ENCODE measurements at regions not wholly inside any gene's neighbourhood (a gene's known extent, or its start where the extent isn't known, plus 50 kb on each side); places are given as distances from the start of the nearest gene placed in this dataset.

GRCh38 chr1:103177108-103177775 is 68.9 kb upstream of the COL11A1 start:
- in situ Hi-C loops (cut with HindIII; ENCODE audit: low sequenced_read_pairs) = no loop called here

- in situ Hi-C loops (cut with HindIII; ENCODE audit: low sequenced_read_pairs) = no loop called here
Observed at GRCh38 chr1:103171041-103171590, 62.8 kb upstream of the COL11A1 start.

- in situ Hi-C loops (cut with HindIII; ENCODE audit: low sequenced_read_pairs) = no loop called here
Observed at GRCh38 chr1:103170609-103171008, 62.3 kb upstream of the COL11A1 start.

GRCh38 chr1:103162360-103162759 is 54.0 kb upstream of the COL11A1 start:
- in situ Hi-C loops (cut with HindIII; ENCODE audit: low sequenced_read_pairs) = no loop called here

GRCh38 chr1:103160281-103160680 is 52.0 kb upstream of the COL11A1 start:
- in situ Hi-C loops (cut with HindIII; ENCODE audit: low sequenced_read_pairs) = no loop called here
